K562 (cell line): ENCODE measurements at regions not wholly inside any gene's neighbourhood (a gene's known extent, or its start where the extent isn't known, plus 50 kb on each side); places are given as distances from the start of the nearest gene placed in this dataset.

ENCODE experiments used
- ETS2 ChIP-seq: IDR thresholded peaks from 2 replicates; pipeline ENCODE4 v1.6.1; 2016; ENCODE audit warnings: borderline replicate concordance, missing genetic modification characterization, mild to moderate bottlenecking, moderate library complexity, missing compliant biosample characterization; ENCODE audit not compliant: poor library complexity, severe bottlenecking
- HDAC8 ChIP-seq: fragments of 450-650 bp; IDR thresholded peaks from 2 replicates; pipeline ENCODE4 v1.6.1; 2016; ENCODE audit warnings: mild to moderate bottlenecking, missing genetic modification characterization, moderate library complexity, missing compliant biosample characterization
- HNRNPLL ChIP-seq: fragments of 200-400 bp; formaldehyde crosslinking; IDR thresholded peaks from 2 replicates; pipeline ENCODE4 v1.6.1; 2017; ENCODE audit warnings: low read length, low read depth, mild to moderate bottlenecking; ENCODE audit not compliant: poor library complexity, severe bottlenecking
- JUND ChIP-seq, 2 experiments: IDR thresholded peaks; 2 replicates in 1 of 2; 3 replicates in 1 of 2; pipeline ENCODE4 v1.6.1; 2011; ENCODE audit warnings: borderline replicate concordance in 2 of 2, low read depth in 2 of 2, low read length in 2 of 2, improper control_type of control experiment in 1 of 2, missing biosample characterization in 1 of 2, missing genetic modification characterization in 1 of 2, missing genetic modification reagents in 1 of 2
- MAFK ChIP-seq: IDR thresholded peaks from 2 replicates; pipeline ENCODE4 v1.6.1; 2011; ENCODE audit warnings: low read length, improper control_type of control experiment
- YY1 ChIP-seq, 3 experiments: IDR thresholded peaks; 2 replicates each; pipeline ENCODE4 v1.6.1; 2011; ENCODE audit warnings: low read length in 2 of 3, mild to moderate bottlenecking in 2 of 3, moderate library complexity in 2 of 3, borderline replicate concordance in 1 of 3, control low read depth in 1 of 3, low read depth in 1 of 3; ENCODE audit not compliant: insufficient read depth in 3 of 3, insufficient replicate concordance in 2 of 3, control insufficient read depth in 1 of 3, insufficient read length in 1 of 3; ENCODE audit errors: extremely low read depth in 1 of 3
- ZBTB7A ChIP-seq: IDR thresholded peaks from 2 replicates; pipeline ENCODE4 v1.6.1; 2011; ENCODE audit warnings: low read depth, mild to moderate bottlenecking, low read length, moderate library complexity, borderline replicate concordance; ENCODE audit not compliant: control insufficient read depth

GRCh38 chr15:46732060-46732459 is 985.2 kb upstream of the SEMA6D start:
- TF ChIP-seq JUND (IDR thresholded peaks at IDR 0.05; ENCODE audit: borderline replicate concordance, low read depth, low read length) (no peak), JUND (tag; IDR thresholded peaks at IDR 0.05; ENCODE audit: borderline replicate concordance, low read depth, low read length) (no peak), MAFK (no peak), YY1 (IDR thresholded peaks at IDR 0.05; ENCODE audit: borderline replicate concordance in 1 of 3, control insufficient read depth in 1 of 3, extremely low read depth in 1 of 3, insufficient read depth in 3 of 3, insufficient read length in 1 of 3, insufficient replicate concordance in 2 of 3, low read depth in 1 of 3, low read length in 2 of 3) (no peak), ETS2 (tag) (no peak), ZBTB7A (no peak), HNRNPLL (no peak), HDAC8 (tag) (no peak)
